ENCODE measurements at regions not wholly inside any gene's neighbourhood (a gene's known extent, or its start where the extent isn't known, plus 50 kb on each side); places are given as distances from the start of the nearest gene placed in this dataset.

GRCh38 chr22:48742191-48742555 is 1085.5 kb downstream of the BRD1 start:
- Histone ChIP-seq H3K27ac (ENCODE audit: low read length) (no peak overlapping the region), H3K27me3 (ENCODE audit: control insufficient read depth, insufficient read depth, low read length) (no peaks in the 10 kb centered on the region; the same call in 1 of the 2 replicates), H3K4me1 (ENCODE audit: control insufficient read depth, insufficient read depth, low read length) (no peaks in the 10 kb centered on the region), H3K36me3 (ENCODE audit: control insufficient read depth, insufficient read depth, low read length) (no peaks in the 10 kb centered on the region), H3K4me3 (ENCODE audit: low read depth in 2 of 2, low read length in 2 of 2) (no peak overlapping the region), H3K9me3 (ENCODE audit: control insufficient read depth, insufficient read depth, low read depth, low read length) (no peaks in the 10 kb centered on the region)
- in situ Hi-C loops (cut with HindIII; ENCODE audit: low pct_unique_long_range_greater_than_20kb, low sequenced_read_pairs) (no loop called here), intact Hi-C loops (cut with micrococcal nuclease; ENCODE audit: unreplicated experiment) (no loop called here)
- ChIA-PET CTCF (no interaction called here), POLR2A (no interaction called here)
- no peak for TF ChIP-seq REST (IDR thresholded peaks at IDR 0.05; ENCODE audit: insufficient read depth in 1 of 2, low read depth in 2 of 2, low read length in 1 of 2)
- TF ChIP-seq SIN3A (IDR thresholded peaks at IDR 0.05; ENCODE audit: borderline replicate concordance, insufficient read depth, low read depth, low read length), result no peak
- ATAC-seq, result no peak
- no TSS peak for BruUV-seq (replicated peaks)
- no peak for DNase-seq (ENCODE audit: low read depth, low spot score)

GRCh38 chr22:48741540-48741939 is 1086.1 kb downstream of the BRD1 start:
- CTCF ChIA-PET, result no interaction called here
- intact Hi-C loops (cut with micrococcal nuclease; ENCODE audit: unreplicated experiment) (no loop called here), in situ Hi-C loops (cut with HindIII; ENCODE audit: low pct_unique_long_range_greater_than_20kb, low sequenced_read_pairs) (no loop called here)
- no peaks in the 10 kb centered on the region for H3K36me3 ChIP-seq (ENCODE audit: control insufficient read depth, insufficient read depth, low read length)
- no peaks in the 10 kb centered on the region for H3K9me3 ChIP-seq (ENCODE audit: control insufficient read depth, insufficient read depth, low read depth, low read length)
- no peak for ATAC-seq
- no TSS peak for BruUV-seq (replicated peaks)
- no peaks in the 10 kb centered on the region for H3K4me1 ChIP-seq (ENCODE audit: control insufficient read depth, insufficient read depth, low read length)
- POLR2A ChIA-PET, result no interaction called here
- no peaks in the 10 kb centered on the region; the same call in 1 of the 2 replicates for H3K27me3 ChIP-seq (ENCODE audit: control insufficient read depth, insufficient read depth, low read length)
- H3K27ac ChIP-seq (ENCODE audit: low read length), result no peak overlapping the region
- no peak overlapping the region for H3K4me3 ChIP-seq (ENCODE audit: low read depth in 2 of 2, low read length in 2 of 2)
- TF ChIP-seq SIN3A (IDR thresholded peaks at IDR 0.05; ENCODE audit: borderline replicate concordance, insufficient read depth, low read depth, low read length), result no peak
- no peak for TF ChIP-seq TCF7L2 (IDR thresholded peaks at IDR 0.05; ENCODE audit: low read depth, low read length)
- DNase-seq (ENCODE audit: low read depth, low spot score), result no peak

- no peaks in the 10 kb centered on the region; the same call in 1 of the 2 replicates for H3K27me3 ChIP-seq (ENCODE audit: control insufficient read depth, insufficient read depth, low read length)
- BruUV-seq (replicated peaks), result no TSS peak
- CTCF ChIA-PET, result no interaction called here
- no peak for ATAC-seq
- intact Hi-C loops (cut with micrococcal nuclease; ENCODE audit: unreplicated experiment), result no loop called here
- H3K36me3 ChIP-seq (ENCODE audit: control insufficient read depth, insufficient read depth, low read length), result no peaks in the 10 kb centered on the region
- no peak overlapping the region for H3K27ac ChIP-seq (ENCODE audit: low read length)
- in situ Hi-C loops (cut with HindIII; ENCODE audit: low pct_unique_long_range_greater_than_20kb, low sequenced_read_pairs), result no loop called here
- H3K4me1 ChIP-seq (ENCODE audit: control insufficient read depth, insufficient read depth, low read length), result no peaks in the 10 kb centered on the region
- TF ChIP-seq TCF7L2 (IDR thresholded peaks at IDR 0.05; ENCODE audit: low read depth, low read length), result no peak
- TF ChIP-seq REST (IDR thresholded peaks at IDR 0.05; ENCODE audit: insufficient read depth in 1 of 2, low read depth in 2 of 2, low read length in 1 of 2), result no peak
- no peak for TF ChIP-seq CTCF (IDR thresholded peaks at IDR 0.05)
- TF ChIP-seq POLR2AphosphoS5 (IDR thresholded peaks at IDR 0.05; ENCODE audit: low read depth, low read length), result no peak
- no peak for TF ChIP-seq SIN3A (IDR thresholded peaks at IDR 0.05; ENCODE audit: borderline replicate concordance, insufficient read depth, low read depth, low read length)
- H3K4me3 ChIP-seq (ENCODE audit: low read depth in 2 of 2, low read length in 2 of 2), result no peak overlapping the region
- no peaks in the 10 kb centered on the region for H3K9me3 ChIP-seq (ENCODE audit: control insufficient read depth, insufficient read depth, low read depth, low read length)
- POLR2A ChIA-PET, result no interaction called here
- DNase-seq (ENCODE audit: low read depth, low spot score), result no peak
Measured at GRCh38 chr22:48740731-48741405, 1086.8 kb downstream of the BRD1 start.

All from Panc1 (cell line).